ENCODE measurements at regions not wholly inside any gene's neighbourhood (a gene's known extent, or its start where the extent isn't known, plus 50 kb on each side); places are given as distances from the start of the nearest gene placed in this dataset.

DNA sequence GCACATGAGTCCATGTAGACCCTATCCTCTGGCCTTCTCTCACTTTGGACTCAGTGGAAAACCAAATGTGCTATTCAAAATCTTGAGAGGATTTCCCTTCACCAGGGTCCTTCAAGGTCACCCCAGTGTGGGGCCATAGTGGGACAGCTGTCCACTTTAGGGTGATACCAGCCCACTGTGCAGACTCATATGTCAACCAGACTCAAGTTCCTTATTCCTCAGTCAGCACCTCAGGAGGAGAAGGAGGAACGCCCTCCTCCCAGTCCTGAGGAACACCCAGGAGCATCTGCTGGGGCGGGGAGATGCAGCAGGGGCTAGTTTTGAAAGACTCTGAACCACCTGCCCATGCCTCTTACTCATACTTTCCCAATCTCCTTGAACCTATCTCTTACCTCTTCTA is 340.9 kb downstream of the MATN1 start:
- TF ChIP-seq CTCF (IDR thresholded peaks at IDR 0.05 in 8 of 11, conservative IDR thresholded peaks at IDR 0.05 in 3 of 11) (no peak), POLR2A (IDR thresholded peaks at IDR 0.05) (no peak)

Data from spleen (tissue), 7 donors.